MM.1S (cell line): ENCODE measurements at regions not wholly inside any gene's neighbourhood (a gene's known extent, or its start where the extent isn't known, plus 50 kb on each side); places are given as distances from the start of the nearest gene placed in this dataset.

ENCODE experiments used
- DNase-seq: peaks from one replicate; pipeline ENCODE4 v3.0.0-alpha.2; 2015
- H2AFZ ChIP-seq: fragments of 300-600 bp; sonication (generic); 2 replicates; pipeline ENCODE4 v1.6.0; 2016; ENCODE audit warnings: antibody characterized with exemption, low read length
- H3F3A ChIP-seq: fragments of 300-600 bp; sonication (generic); 2 replicates; pipeline ENCODE4 v1.6.1; 2016; ENCODE audit warnings: mild to moderate bottlenecking, antibody characterized with exemption, low read length, moderate library complexity, mixed read lengths; ENCODE audit not compliant: insufficient read depth
- H3K27ac ChIP-seq: fragments of 300-600 bp; sonication (generic); 2 replicates; pipeline ENCODE4 v1.5.1; 2016; ENCODE audit warnings: mild to moderate bottlenecking, low read length
- H3K27me3 ChIP-seq: fragments of 300-600 bp; sonication (generic); replicated peaks from 2 replicates; pipeline ENCODE4 v1.6.0; 2016; ENCODE audit warnings: low read length; ENCODE audit not compliant: insufficient read depth
- H3K36me3 ChIP-seq: fragments of 300-600 bp; sonication (generic); replicated peaks from 2 replicates; pipeline ENCODE4 v1.6.1; 2016; ENCODE audit warnings: mild to moderate bottlenecking, low read length, mixed read lengths; ENCODE audit not compliant: insufficient read depth
- H3K4me1 ChIP-seq: fragments of 300-600 bp; sonication (generic); 2 replicates; pipeline ENCODE4 v1.6.1; 2016; ENCODE audit warnings: low read length, mixed read lengths
- H3K4me2 ChIP-seq: fragments of 300-600 bp; sonication (generic); 2 replicates; pipeline ENCODE4 v1.6.0; 2016; ENCODE audit warnings: low read depth, low read length
- H3K4me3 ChIP-seq: fragments of 300-600 bp; sonication (generic); 2 replicates; pipeline ENCODE4 v1.5.1; 2016; ENCODE audit warnings: low read length, mixed read lengths
- H3K79me2 ChIP-seq: fragments of 300-600 bp; sonication (generic); 2 replicates; pipeline ENCODE4 v1.6.1; 2016; ENCODE audit warnings: mixed run types, low read length, mixed read lengths
- H3K9ac ChIP-seq: fragments of 300-600 bp; sonication (generic); 2 replicates; pipeline ENCODE4 v1.6.1; 2016; ENCODE audit warnings: low read length, mixed read lengths
- H3K9me2 ChIP-seq: fragments of 300-600 bp; sonication (generic); replicated peaks from 2 replicates; pipeline ENCODE4 v1.6.1; 2016; ENCODE audit warnings: mild to moderate bottlenecking, low read length, mixed read lengths; ENCODE audit not compliant: insufficient read depth
- H3K9me3 ChIP-seq: fragments of 300-600 bp; sonication (generic); replicated peaks from 2 replicates; pipeline ENCODE4 v1.6.1; 2016; ENCODE audit warnings: mild to moderate bottlenecking, low read length, mixed read lengths; ENCODE audit not compliant: insufficient read depth
- H4K20me1 ChIP-seq: fragments of 300-600 bp; sonication (generic); 2 replicates; pipeline ENCODE4 v1.6.1; 2016; ENCODE audit warnings: mild to moderate bottlenecking, low read length, moderate library complexity, mixed read lengths; ENCODE audit not compliant: insufficient read depth
- CTCF ChIP-seq: fragments of 300-600 bp; sonication (generic); IDR thresholded peaks from 2 replicates; pipeline ENCODE4 v1.5.1; 2016; ENCODE audit warnings: antibody characterized with exemption, low read length, mixed read lengths
- EZH2 ChIP-seq: fragments of 300-600 bp; sonication (generic); optimal IDR thresholded peaks from 2 replicates; pipeline ENCODE3; 2017; ENCODE audit warnings: low read depth, mild to moderate bottlenecking, antibody characterized with exemption, low read length, mixed read lengths
- EZH2phosphoT487 ChIP-seq: fragments of 300-600 bp; sonication (generic); IDR thresholded peaks from 2 replicates; pipeline ENCODE4 v1.6.1; 2018; ENCODE audit warnings: antibody characterized with exemption, low read length

- Histone ChIP-seq H3K36me3 (no peaks in the 10 kb centered on the region), H3K27me3 (no peaks in the 10 kb centered on the region), H3K9me3 (no peaks in the 10 kb centered on the region), H3K4me3 (no peak overlapping the region), H3K27ac (no peak overlapping the region), H3F3A (no peaks in the 10 kb centered on the region), H4K20me1 (no peaks in the 10 kb centered on the region), H3K4me2 (no peak overlapping the region), H3K4me1 (no peaks in the 10 kb centered on the region), H3K9ac (no peak overlapping the region), H2AFZ (no peak overlapping the region), H3K79me2 (no peaks in the 10 kb centered on the region), H3K9me2 (no peaks in the 10 kb centered on the region)
- DNase-seq: no peak
- TF ChIP-seq EZH2phosphoT487 (no peak), CTCF (no peak), EZH2 (no peak)
Observed at GRCh38 chr21:15986277-15986676, 256.5 kb downstream of the USP25 start.

GRCh38 chr21:15992171-15992570, 262.4 kb downstream of the USP25 start:
- TF ChIP-seq CTCF (no peak), EZH2phosphoT487 (no peak), EZH2 (no peak)
- Histone ChIP-seq H3K4me1 (no peaks in the 10 kb centered on the region), H3K9ac (no peak overlapping the region), H3K9me2 (no peaks in the 10 kb centered on the region), H3K79me2 (no peaks in the 10 kb centered on the region), H2AFZ (no peak overlapping the region), H3K36me3 (no peaks in the 10 kb centered on the region), H3K27me3 (no peaks in the 10 kb centered on the region), H3F3A (no peaks in the 10 kb centered on the region), H4K20me1 (no peaks in the 10 kb centered on the region), H3K27ac (no peak overlapping the region), H3K9me3 (no peaks in the 10 kb centered on the region), H3K4me2 (no peak overlapping the region), H3K4me3 (no peak overlapping the region)
- no peak for DNase-seq

- Histone ChIP-seq H3K4me3 (no peak overlapping the region), H3K27me3 (no peaks in the 10 kb centered on the region), H3F3A (no peaks in the 10 kb centered on the region), H3K9ac (no peak overlapping the region), H3K4me1 (no peaks in the 10 kb centered on the region), H3K9me2 (no peaks in the 10 kb centered on the region), H3K36me3 (no peaks in the 10 kb centered on the region), H2AFZ (no peak overlapping the region), H3K9me3 (no peaks in the 10 kb centered on the region), H3K4me2 (no peak overlapping the region), H4K20me1 (no peaks in the 10 kb centered on the region), H3K27ac (no peak overlapping the region), H3K79me2 (no peaks in the 10 kb centered on the region)
- DNase-seq: no peak
- TF ChIP-seq EZH2 (no peak), CTCF (no peak), EZH2phosphoT487 (no peak)
Observed at GRCh38 chr21:15993951-15994350, 264.2 kb downstream of the USP25 start.

- H3K4me2 ChIP-seq: no peak overlapping the region
- no peak overlapping the region for H3K9ac ChIP-seq
- no peaks in the 10 kb centered on the region for H3K27me3 ChIP-seq
- H3K79me2 ChIP-seq: no peaks in the 10 kb centered on the region
- no peaks in the 10 kb centered on the region for H3K9me3 ChIP-seq
- DNase-seq: no peak
- no peaks in the 10 kb centered on the region for H3K9me2 ChIP-seq
- no peak overlapping the region for H3K4me3 ChIP-seq
- H3K27ac ChIP-seq: no peak overlapping the region
- no peak for TF ChIP-seq EZH2phosphoT487
- TF ChIP-seq CTCF: no peak
- no peak for TF ChIP-seq EZH2
- no peaks in the 10 kb centered on the region for H3K4me1 ChIP-seq
- H2AFZ ChIP-seq: no peak overlapping the region
- no peaks in the 10 kb centered on the region for H4K20me1 ChIP-seq
- no peaks in the 10 kb centered on the region for H3K36me3 ChIP-seq
- H3F3A ChIP-seq: no peaks in the 10 kb centered on the region
Observed at GRCh38 chr21:15999741-16000140, 270.0 kb downstream of the USP25 start.
